ENCODE measurements at regions not wholly inside any gene's neighbourhood (a gene's known extent, or its start where the extent isn't known, plus 50 kb on each side); places are given as distances from the start of the nearest gene placed in this dataset.
"Not testable (repeated sequence)": the region's sequence is repeated elsewhere in the genome, so short reads cannot be mapped to it uniquely, and the experiment has no call there.

GRCh38 chr9:80763536-80763935, 925.8 kb downstream of the TLE1 start:
- DNase-seq (ENCODE audit: low read depth) = no peak

GRCh38 chr9:80755586-80755985, 933.8 kb downstream of the TLE1 start:
- DNase-seq (ENCODE audit: low read depth) = no peak

- DNase-seq (ENCODE audit: low read depth) = not testable (repeated sequence)
These were observed 942.3 kb downstream of the TLE1 start for GRCh38 chr9:80747056-80747455.

- no peak for DNase-seq (ENCODE audit: low read depth)
These were observed 956.8 kb downstream of the TLE1 start for GRCh38 chr9:80732506-80732905.

GRCh38 chr9:80720579-80720978, 968.8 kb downstream of the TLE1 start:
- no peak for DNase-seq (ENCODE audit: low read depth)

GRCh38 chr9:80707120-80707519, 982.2 kb downstream of the TLE1 start:
- no peak for DNase-seq (ENCODE audit: low read depth)

GRCh38 chr9:80701061-80701460, 988.3 kb downstream of the TLE1 start:
- DNase-seq (ENCODE audit: low read depth) = no peak

- no peak for DNase-seq (ENCODE audit: low read depth)
These were observed 989.8 kb downstream of the TLE1 start for GRCh38 chr9:80699511-80699998.

GRCh38 chr9:80698725-80699410, 990.5 kb downstream of the TLE1 start:
- no peak for DNase-seq (ENCODE audit: low read depth)

GRCh38 chr9:80692751-80693150, 996.6 kb downstream of the TLE1 start:
- no peak for DNase-seq (ENCODE audit: low read depth)

GRCh38 chr9:80691229-80691628, 998.1 kb downstream of the TLE1 start:
- no peak for DNase-seq (ENCODE audit: low read depth)

- no peak for DNase-seq (ENCODE audit: low read depth)
These were observed 998.9 kb downstream of the TLE1 start for GRCh38 chr9:80690349-80690939.

- no peak for DNase-seq (ENCODE audit: low read depth)
These were observed 1009.4 kb downstream of the TLE1 start for GRCh38 chr9:80679916-80680315.

- DNase-seq (ENCODE audit: low read depth) = no peak
These were observed 1010.4 kb downstream of the TLE1 start for GRCh38 chr9:80678906-80679305.

GRCh38 chr9:80673496-80673895, 1015.9 kb downstream of the TLE1 start:
- DNase-seq (ENCODE audit: low read depth) = no peak

GRCh38 chr9:80665479-80665878, 1023.9 kb downstream of the TLE1 start:
- DNase-seq (ENCODE audit: low read depth) = no peak

- DNase-seq (ENCODE audit: low read depth) = no peak
These were observed 1024.8 kb downstream of the TLE1 start for GRCh38 chr9:80664327-80665210.

- not testable (repeated sequence) for DNase-seq (ENCODE audit: low read depth)
These were observed 1029.6 kb downstream of the TLE1 start for GRCh38 chr9:80659751-80660150.

GRCh38 chr9:80651044-80651443, 1038.3 kb downstream of the TLE1 start:
- DNase-seq (ENCODE audit: low read depth) = no peak

- DNase-seq (ENCODE audit: low read depth) = no peak
These were observed 1039.9 kb downstream of the TLE1 start for GRCh38 chr9:80649496-80649895.

GRCh38 chr9:80649001-80649420, 1040.3 kb downstream of the TLE1 start:
- DNase-seq (ENCODE audit: low read depth) = no peak

- DNase-seq (ENCODE audit: low read depth) = no peak
These were observed 1041.0 kb downstream of the TLE1 start for GRCh38 chr9:80648336-80648735.

GRCh38 chr9:80646211-80646610, 1043.1 kb downstream of the TLE1 start:
- no peak for DNase-seq (ENCODE audit: low read depth)

Data from stimulated activated CD8-positive, alpha-beta memory T cell treated with anti-CD3 and anti-CD28 coated beads, Interleukin-12 subunit alpha, Interleukin-12 subunit beta, amount 100 ng/mL, for 1 hour (primary cell).